ENCODE measurements at regions not wholly inside any gene's neighbourhood (a gene's known extent, or its start where the extent isn't known, plus 50 kb on each side); places are given as distances from the start of the nearest gene placed in this dataset.
"Not testable (repeated sequence)": the region's sequence is repeated elsewhere in the genome, so short reads cannot be mapped to it uniquely, and the experiment has no call there.

- DNase-seq (ENCODE audit: low read depth in 2 of 3, low spot score in 1 of 3) = no peak
These were observed 1003.2 kb upstream of the PCDH20 start for GRCh38 chr13:62418872-62419271.

- DNase-seq (ENCODE audit: low read depth in 2 of 3, low spot score in 1 of 3) = no peak
These were observed 1002.7 kb upstream of the PCDH20 start for GRCh38 chr13:62418376-62418775.

DNA sequence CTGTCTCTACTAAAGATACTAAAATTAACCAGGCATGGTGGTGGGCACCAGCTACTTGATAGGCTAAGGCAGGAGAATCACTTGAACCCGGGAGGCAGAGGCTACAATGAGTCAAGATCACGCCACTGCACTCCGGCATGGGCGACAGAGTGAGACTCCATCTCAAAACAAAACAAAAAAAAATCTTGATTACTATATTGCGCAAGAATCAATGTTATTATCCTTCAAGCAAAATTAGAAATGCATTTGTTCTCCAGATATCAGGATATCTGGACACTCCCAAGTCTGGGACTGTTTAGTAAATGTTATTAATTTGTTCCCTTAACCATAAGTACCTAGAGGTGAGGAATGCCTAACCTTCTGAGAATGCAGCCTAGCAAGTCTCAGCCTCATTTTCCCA lies 992.2 kb upstream of the PCDH20 start:
- DNase-seq (ENCODE audit: low read depth in 2 of 3, low spot score in 1 of 3) = no peak

GRCh38 chr13:62388515-62388914 lies 972.9 kb upstream of the PCDH20 start:
- DNase-seq (ENCODE audit: low read depth in 2 of 3, low spot score in 1 of 3) = no peak

DNA sequence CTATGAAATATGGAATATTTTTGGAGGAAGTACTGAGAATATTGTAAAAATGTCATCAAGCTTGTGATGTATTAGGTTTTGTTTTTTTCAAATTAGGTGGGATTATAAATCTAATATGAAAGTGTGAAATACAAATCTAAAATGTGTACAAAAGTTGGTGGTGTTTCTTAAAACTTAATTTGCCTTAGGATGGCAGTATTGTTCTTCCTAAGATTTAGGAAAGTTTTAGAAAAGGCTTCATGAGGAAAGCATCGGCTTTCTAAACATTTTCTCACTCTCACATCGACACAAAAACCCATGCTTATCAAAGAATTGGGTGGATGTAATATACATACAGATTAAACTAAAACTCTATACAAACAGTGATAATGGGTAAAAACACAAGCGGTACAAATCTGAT lies 972.0 kb upstream of the PCDH20 start:
- DNase-seq (ENCODE audit: low read depth in 2 of 3, low spot score in 1 of 3) = no peak

GRCh38 chr13:62379241-62379640 lies 963.6 kb upstream of the PCDH20 start:
- not testable (repeated sequence) for DNase-seq (ENCODE audit: low read depth in 2 of 3, low spot score in 1 of 3)

DNA sequence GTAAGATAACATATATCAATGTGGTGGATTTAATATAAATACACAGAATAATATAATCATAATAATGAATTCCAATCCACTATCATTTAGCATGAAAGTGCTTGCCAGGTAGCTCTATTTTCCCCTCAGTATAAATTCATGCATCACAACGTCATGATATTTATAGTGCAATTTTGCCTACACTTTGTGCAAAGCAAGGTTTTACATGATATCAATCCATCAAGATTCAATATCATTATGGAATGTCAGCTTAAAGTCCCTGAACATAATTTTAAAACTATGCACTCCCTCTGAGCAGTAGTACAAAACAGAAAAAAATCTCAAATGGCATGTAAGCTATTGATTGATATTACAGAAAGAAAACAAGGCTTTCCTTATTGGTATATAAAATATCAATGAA lies 962.2 kb upstream of the PCDH20 start:
- no peak for DNase-seq (ENCODE audit: low read depth in 2 of 3, low spot score in 1 of 3)

- DNase-seq (ENCODE audit: low read depth in 2 of 3, low spot score in 1 of 3) = no peak
These were observed 960.0 kb upstream of the PCDH20 start for GRCh38 chr13:62375653-62376052.

GRCh38 chr13:62371737-62372136 lies 956.1 kb upstream of the PCDH20 start:
- no peak for DNase-seq (ENCODE audit: low read depth in 2 of 3, low spot score in 1 of 3)

DNA sequence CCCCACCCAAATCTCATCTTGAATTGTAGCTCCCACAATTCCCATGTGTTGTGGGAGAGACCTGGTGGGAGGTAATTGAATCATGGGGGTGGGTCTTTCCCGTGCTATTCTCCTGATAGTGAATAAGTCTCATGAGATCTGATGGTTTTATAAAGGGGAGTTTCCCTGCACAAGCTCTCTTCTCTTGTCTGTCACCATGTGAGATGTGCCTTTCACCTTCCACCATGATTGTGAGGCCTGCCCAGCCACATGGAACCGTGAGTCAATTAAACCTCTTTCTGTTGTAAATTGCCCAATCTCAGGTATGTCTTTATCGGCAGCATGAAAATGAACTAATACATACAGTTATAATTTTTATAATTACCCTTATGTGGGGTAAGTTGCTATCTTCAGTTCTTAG lies 952.3 kb upstream of the PCDH20 start:
- DNase-seq (ENCODE audit: low read depth in 2 of 3, low spot score in 1 of 3) = not testable (repeated sequence)

DNA sequence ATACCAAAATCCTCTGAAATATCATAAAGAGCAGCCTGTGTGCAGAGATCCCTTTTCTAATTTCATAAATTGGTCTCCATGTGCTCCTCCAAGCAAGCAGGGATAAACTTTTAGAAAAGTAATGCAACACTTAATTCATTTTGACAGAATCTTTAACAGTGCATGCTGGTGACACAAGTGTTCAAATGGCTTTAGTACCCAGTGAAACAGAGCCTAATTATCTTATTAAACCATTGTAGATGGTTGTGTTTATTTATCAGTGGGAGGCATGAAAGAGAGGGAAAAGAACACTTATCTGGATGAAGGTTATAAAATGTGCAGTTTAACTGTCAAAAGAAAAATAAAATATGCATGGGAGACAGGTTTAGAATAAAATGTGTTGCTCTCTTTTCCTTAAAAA lies 945.0 kb upstream of the PCDH20 start:
- DNase-seq (ENCODE audit: low read depth in 2 of 3, low spot score in 1 of 3) = no peak

DNA sequence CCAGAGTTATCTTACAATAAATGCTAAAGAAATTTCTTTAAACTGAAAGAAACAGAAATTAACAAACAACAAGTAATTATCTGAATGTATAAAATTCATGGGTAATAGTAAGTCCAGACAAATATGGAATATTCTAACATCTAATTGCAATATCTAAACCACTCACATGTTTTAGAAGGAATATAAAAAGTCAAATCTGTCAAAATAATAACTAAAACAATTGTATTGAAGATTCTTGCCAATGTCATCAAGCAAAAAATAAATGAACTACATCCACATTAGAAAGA lies 942.9 kb upstream of the PCDH20 start:
- DNase-seq (ENCODE audit: low read depth in 2 of 3, low spot score in 1 of 3) = no peak

DNA sequence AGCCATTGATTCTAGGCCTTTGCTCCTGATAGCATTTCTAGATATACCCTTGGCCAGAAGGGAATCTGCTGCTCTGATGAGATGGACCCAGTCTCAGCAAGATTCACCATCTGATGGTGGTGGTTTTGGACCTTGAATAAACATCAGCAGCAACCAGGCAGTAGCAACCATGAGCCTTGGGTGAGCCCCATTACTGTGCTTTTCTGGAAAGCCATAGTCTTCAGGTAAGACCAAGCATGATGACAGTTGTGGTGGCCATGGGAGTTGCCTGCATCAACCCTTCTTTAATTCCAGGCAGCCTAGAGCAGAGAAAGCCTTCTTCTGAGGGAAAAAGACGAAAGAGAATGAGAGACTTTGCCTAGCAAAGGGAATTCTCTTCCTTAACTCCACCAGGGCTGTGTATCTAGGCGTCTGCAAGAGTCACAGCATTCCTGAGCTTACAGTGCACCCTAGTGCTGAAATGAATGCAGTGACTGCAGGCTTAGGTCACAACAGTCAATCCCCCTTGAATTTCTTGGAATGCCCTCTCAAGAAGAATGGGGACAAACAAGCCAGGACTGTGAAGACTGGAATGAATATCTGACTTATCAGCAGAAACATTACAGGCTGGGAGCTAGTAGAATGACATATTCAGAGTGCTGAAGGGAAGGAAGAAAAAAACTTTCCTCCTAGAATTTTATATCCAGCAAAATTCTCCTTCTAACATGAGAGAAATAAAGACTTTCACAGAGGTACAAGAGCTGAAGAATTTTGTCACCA lies 942.4 kb upstream of the PCDH20 start:
- no peak for DNase-seq (ENCODE audit: low read depth in 2 of 3, low spot score in 1 of 3)

DNA sequence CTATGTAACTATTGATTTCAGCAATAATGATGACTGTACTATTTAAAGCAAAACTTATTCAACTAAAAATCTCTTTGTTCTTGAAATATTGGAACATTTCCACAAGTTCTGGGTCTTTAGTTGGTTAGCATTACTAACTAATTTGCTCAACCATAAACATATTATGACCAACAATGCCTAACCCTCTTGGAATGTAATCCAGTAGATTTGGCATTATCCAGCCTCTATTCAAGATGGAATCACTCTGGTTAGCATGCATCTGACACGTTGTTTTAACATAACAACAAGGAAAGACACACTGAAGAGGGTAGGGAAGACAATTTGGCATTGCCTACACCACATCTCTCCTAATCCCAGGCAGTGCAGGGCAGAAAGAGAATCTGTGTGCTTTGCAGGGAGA lies 941.3 kb upstream of the PCDH20 start:
- DNase-seq (ENCODE audit: low read depth in 2 of 3, low spot score in 1 of 3) = no peak

DNA sequence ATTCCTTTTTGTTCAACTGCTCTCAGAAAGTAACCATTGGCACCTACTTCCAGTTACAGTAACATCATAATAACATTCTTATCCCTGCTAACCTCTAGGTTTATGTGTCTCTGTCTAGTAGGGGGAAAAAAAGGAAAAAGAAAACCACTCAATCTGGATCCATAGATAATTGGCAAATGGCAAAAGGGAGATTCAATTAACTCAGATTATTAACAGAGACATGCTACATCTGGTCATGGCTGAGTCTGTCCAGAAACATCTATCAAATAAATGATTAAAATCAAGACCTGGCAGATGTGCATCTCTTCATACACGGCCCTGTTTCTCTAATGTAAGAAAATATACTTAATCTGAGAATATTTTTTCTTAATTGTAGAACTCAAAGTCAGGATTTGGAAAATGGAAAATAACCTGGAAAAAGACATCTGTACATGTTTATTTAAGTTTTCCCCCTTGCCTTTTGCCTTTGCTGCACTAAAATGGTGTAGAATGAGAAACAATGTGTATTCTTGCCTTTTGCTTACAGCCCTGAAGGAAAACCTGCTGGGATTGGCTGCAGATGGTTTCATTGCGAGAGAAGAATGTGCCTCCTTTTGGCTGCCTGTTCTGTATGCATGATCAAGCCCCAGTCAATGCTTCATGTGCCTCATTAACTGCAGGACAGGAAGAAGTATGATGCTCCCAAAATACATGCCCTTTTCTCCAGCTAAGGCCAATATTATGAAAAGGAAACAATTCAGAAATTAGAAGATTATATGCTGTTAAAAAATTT lies 921.6 kb upstream of the PCDH20 start:
- DNase-seq (ENCODE audit: low read depth in 2 of 3, low spot score in 1 of 3) = no peak

DNA sequence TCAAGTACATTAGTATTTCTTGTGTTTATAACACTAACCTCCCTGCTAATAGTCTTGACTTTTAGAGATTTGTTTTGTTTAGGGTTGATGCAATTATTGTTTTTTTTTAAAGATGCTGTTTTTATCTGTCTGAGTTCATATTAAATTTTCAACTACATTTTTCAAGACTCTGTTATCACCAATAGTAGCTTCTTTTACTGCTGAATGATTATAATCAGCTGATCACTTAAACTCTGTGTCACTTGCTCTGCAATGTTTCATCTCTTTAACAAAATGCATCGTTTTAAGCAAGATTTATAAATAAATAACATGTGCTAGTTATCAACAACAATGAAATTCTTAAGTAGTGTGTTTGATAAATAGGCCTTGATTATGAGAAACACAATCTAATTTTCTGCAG lies 920.9 kb upstream of the PCDH20 start:
- DNase-seq (ENCODE audit: low read depth in 2 of 3, low spot score in 1 of 3) = no peak

- no peak for DNase-seq (ENCODE audit: low read depth in 2 of 3, low spot score in 1 of 3)
These were observed 917.8 kb upstream of the PCDH20 start for GRCh38 chr13:62333466-62333865.

- DNase-seq (ENCODE audit: low read depth in 2 of 3, low spot score in 1 of 3) = no peak
These were observed 915.7 kb upstream of the PCDH20 start for GRCh38 chr13:62331384-62331783.

GRCh38 chr13:62327367-62327766 lies 911.7 kb upstream of the PCDH20 start:
- DNase-seq (ENCODE audit: low read depth in 2 of 3, low spot score in 1 of 3) = no peak

DNA sequence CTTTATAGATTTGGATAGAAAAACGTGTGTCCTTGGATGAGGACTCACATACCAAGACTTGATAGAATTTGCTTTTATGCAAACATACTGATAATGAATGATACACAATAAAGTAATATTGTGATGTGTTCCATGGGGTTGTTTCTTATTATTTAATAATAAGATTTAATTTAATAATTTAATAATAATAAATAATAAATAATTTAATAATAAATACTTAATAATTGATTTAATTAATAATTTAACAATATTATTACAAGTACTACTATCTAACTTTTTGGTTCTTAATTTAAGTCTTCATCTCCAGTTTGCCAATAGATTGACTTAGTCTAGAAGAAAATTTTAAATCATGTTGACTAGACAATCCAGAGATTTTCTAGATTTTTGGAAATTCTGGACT lies 909.2 kb upstream of the PCDH20 start:
- no peak for DNase-seq (ENCODE audit: low read depth in 2 of 3, low spot score in 1 of 3)

DNA sequence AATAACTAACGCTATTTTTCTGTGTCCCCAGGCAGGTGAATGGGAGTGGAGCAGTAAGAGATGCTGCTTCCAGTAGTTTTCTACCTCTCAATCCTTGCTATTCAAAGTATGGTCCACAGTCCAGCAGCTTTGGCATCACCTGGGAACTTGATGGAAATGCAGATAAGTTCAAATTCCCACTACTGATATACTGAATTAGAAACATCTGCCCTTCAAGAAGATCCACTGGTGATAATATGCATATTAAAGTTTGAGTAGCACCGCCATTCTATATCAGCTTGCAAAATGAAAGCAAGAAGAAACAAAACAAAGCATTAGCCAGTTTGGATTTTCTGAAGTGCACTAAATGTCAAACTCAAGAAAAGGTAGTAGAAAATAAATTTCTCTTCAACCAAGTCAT lies 906.2 kb upstream of the PCDH20 start:
- no peak for DNase-seq (ENCODE audit: low read depth in 2 of 3, low spot score in 1 of 3)

GRCh38 chr13:62321139-62321538 lies 905.5 kb upstream of the PCDH20 start:
- DNase-seq (ENCODE audit: low read depth in 2 of 3, low spot score in 1 of 3) = no peak
